HG03135 (cell line): ENCODE measurements at regions not wholly inside any gene's neighbourhood (a gene's known extent, or its start where the extent isn't known, plus 50 kb on each side); places are given as distances from the start of the nearest gene placed in this dataset.

Experiments used
- ATAC-seq: cut with Tn5 transposase; IDR thresholded peaks from one replicate; pipeline ENCODE4 v1.9.1; 2021; ENCODE audit warnings: mild to moderate bottlenecking, moderate library complexity; ENCODE audit not compliant: unreplicated experiment

GRCh38 chr2:18503376-18504228 is 56.9 kb downstream of the RDH14 start:
- ATAC-seq, result no peak

GRCh38 chr2:18502142-18502541 is 58.3 kb downstream of the RDH14 start:
- ATAC-seq, result no peak

- ATAC-seq, result no peak
Measured at GRCh38 chr2:18501729-18502128, 58.7 kb downstream of the RDH14 start.

GRCh38 chr2:18501156-18501555 is 59.3 kb downstream of the RDH14 start:
- ATAC-seq, result no peak

GRCh38 chr2:18500333-18500732 is 60.1 kb downstream of the RDH14 start:
- ATAC-seq, result no peak

GRCh38 chr2:18498531-18498930 is 61.9 kb downstream of the RDH14 start:
- no peak for ATAC-seq

GRCh38 chr2:18496516-18496915 is 63.9 kb downstream of the RDH14 start:
- ATAC-seq, result no peak

- ATAC-seq, result no peak
Measured at GRCh38 chr2:18495058-18495457, 65.4 kb downstream of the RDH14 start.

- no peak for ATAC-seq
Measured at GRCh38 chr2:18492721-18493120, 67.7 kb downstream of the RDH14 start.

GRCh38 chr2:18491577-18491976 is 68.9 kb downstream of the RDH14 start:
- no peak for ATAC-seq

- no peak for ATAC-seq
Measured at GRCh38 chr2:18490901-18491300, 69.6 kb downstream of the RDH14 start.

- ATAC-seq, result no peak
Measured at GRCh38 chr2:18487106-18487913, 73.1 kb downstream of the RDH14 start.

- ATAC-seq, result no peak
Measured at GRCh38 chr2:18484625-18485024, 75.8 kb downstream of the RDH14 start.

GRCh38 chr2:18483896-18484295 is 76.6 kb downstream of the RDH14 start:
- ATAC-seq, result no peak

GRCh38 chr2:18482666-18483065 is 77.8 kb downstream of the RDH14 start:
- no peak for ATAC-seq

- ATAC-seq, result no peak
Measured at GRCh38 chr2:18479947-18480369, 80.5 kb downstream of the RDH14 start.

GRCh38 chr2:18477293-18477692 is 83.2 kb downstream of the RDH14 start:
- ATAC-seq, result no peak

GRCh38 chr2:18476484-18476883 is 84.0 kb downstream of the RDH14 start:
- no peak for ATAC-seq

GRCh38 chr2:18475884-18476283 is 84.6 kb downstream of the RDH14 start:
- no peak for ATAC-seq

GRCh38 chr2:18474700-18475099 is 85.8 kb downstream of the RDH14 start:
- ATAC-seq, result no peak

- ATAC-seq, result no peak
Measured at GRCh38 chr2:18473241-18474181, 86.9 kb downstream of the RDH14 start.
